H1 (cell line): ENCODE measurements at regions not wholly inside any gene's neighbourhood (a gene's known extent, or its start where the extent isn't known, plus 50 kb on each side); places are given as distances from the start of the nearest gene placed in this dataset.

Source experiments
- CTCF ChIA-PET: fragments of 300-600 bp; sonication (Branson Sonifier 250); formaldehyde crosslinking; loops from one replicate; lab custom pipeline; 2021; ENCODE audit not compliant: partially characterized antibody; lab: Charles Lee
- POLR2A ChIA-PET: fragments of 300-600 bp; sonication (Branson Sonifier 250); formaldehyde crosslinking; loops from one replicate; lab custom pipeline; 2021; ENCODE audit warnings: inconsistent platforms; ENCODE audit not compliant: partially characterized antibody; lab: Charles Lee
- DNase-seq, 2 experiments: peaks; one replicate each; pipeline versions ENCODE4 v3.0.0 to v3.0.0-alpha.2; 2010 to 2022; ENCODE audit warnings: low spot score in 2 of 2, low read depth in 1 of 2, mixed read lengths in 1 of 2
- FAIRE-seq: peaks from 2 replicates; lab custom pipeline; 2011; peaks lifted over from hg19 to GRCh38; lab: Jason Lieb, UNC
- H2AFZ ChIP-seq: 2 replicates; pipeline ENCODE4 v1.8.1; 2012; ENCODE audit warnings: low read length, inconsistent platforms
- H2AK5ac ChIP-seq: 2 replicates; pipeline ENCODE4 v1.6.1; 2013; ENCODE audit warnings: low read depth, low read length
- H2BK120ac ChIP-seq: replicated peaks from 2 replicates; pipeline ENCODE3; 2013; ENCODE audit warnings: low read depth, low read length, inconsistent platforms
- H2BK12ac ChIP-seq: 2 replicates; pipeline ENCODE4 v1.6.1; 2013; ENCODE audit warnings: low read depth, low read length
- H2BK15ac ChIP-seq: 2 replicates; pipeline ENCODE4 v1.6.1; 2013; ENCODE audit warnings: low read length
- H2BK20ac ChIP-seq: 2 replicates; pipeline ENCODE4 v1.6.1; 2013; ENCODE audit warnings: low read length
- H2BK5ac ChIP-seq: 2 replicates; pipeline ENCODE4 v1.6.1; 2013; ENCODE audit warnings: low read depth, low read length
- H3K14ac ChIP-seq: 2 replicates; pipeline ENCODE4 v1.6.1; 2013; ENCODE audit warnings: inconsistent platforms; ENCODE audit not compliant: insufficient read length
- H3K18ac ChIP-seq: 2 replicates; pipeline ENCODE4 v1.6.1; 2013; ENCODE audit warnings: low read length; ENCODE audit errors: extremely low read depth
- H3K23ac ChIP-seq: 2 replicates; pipeline ENCODE4 v1.6.1; 2013; ENCODE audit warnings: inconsistent platforms; ENCODE audit not compliant: insufficient read length
- H3K23me2 ChIP-seq: 2 replicates; pipeline ENCODE4 v1.6.1; 2013; ENCODE audit warnings: low read depth, low read length
- H3K27ac ChIP-seq: 2 replicates; pipeline ENCODE4 v1.6.1; 2011; ENCODE audit warnings: low read depth, low read length, inconsistent platforms
- H3K27me3 ChIP-seq, 4 experiments: replicated peaks in 1 of 4; 1 replicate in 1 of 4; 2 replicates in 3 of 4; pipeline versions ENCODE4 v1.6.1 to v1.8.1; 2011 to 2013; ENCODE audit warnings: low read length in 3 of 4, mild to moderate bottlenecking in 3 of 4, inconsistent platforms in 2 of 4, mixed read lengths in 2 of 4, moderate library complexity in 1 of 4; ENCODE audit not compliant: control insufficient read depth in 3 of 4, insufficient read depth in 3 of 4; ENCODE audit errors: extremely low read depth in 1 of 4
- H3K36me3 ChIP-seq, 4 experiments: 2 replicates each; pipeline versions ENCODE4 v1.6.1 to v1.8.1; 2011 to 2013; ENCODE audit warnings: mild to moderate bottlenecking in 4 of 4, low read length in 3 of 4, moderate library complexity in 2 of 4, control low read depth in 1 of 4, inconsistent platforms in 1 of 4; ENCODE audit not compliant: insufficient read depth in 4 of 4, control insufficient read depth in 2 of 4
- H3K4ac ChIP-seq: replicated peaks from 2 replicates; pipeline ENCODE3; 2013; ENCODE audit warnings: low read length, low read depth, mixed read lengths, inconsistent platforms; ENCODE audit not compliant: insufficient read length
- H3K4me1 ChIP-seq, 4 experiments: replicated peaks in 1 of 4; 1 replicate in 1 of 4; 2 replicates in 3 of 4; pipeline versions ENCODE4 v1.6.1 to v1.8.1; 2011 to 2013; ENCODE audit warnings: low read length in 3 of 4, inconsistent platforms in 2 of 4, mixed read lengths in 1 of 4; ENCODE audit not compliant: insufficient read depth in 4 of 4, control insufficient read depth in 3 of 4
- H3K4me2 ChIP-seq, 2 experiments: 2 replicates each; pipeline versions ENCODE4 v1.6.1 to v1.8.1; 2011 to 2013; ENCODE audit warnings: low read depth in 2 of 2, low read length in 2 of 2, control low read depth in 1 of 2, inconsistent platforms in 1 of 2, mild to moderate bottlenecking in 1 of 2; ENCODE audit not compliant: insufficient read depth in 1 of 2
- H3K4me3 ChIP-seq, 4 experiments: fragments of 200-600, 300-600 bp in 1 of 4; sonication (generic), shearing (Covaris generic), sonication (Bioruptor Twin) in 1 of 4; 2 replicates each; pipeline versions ENCODE4 v1.5.1 to v1.8.1; 2011 to 2016; ENCODE audit warnings: low read length in 4 of 4, low read depth in 3 of 4, control low read depth in 2 of 4, inconsistent platforms in 2 of 4, mild to moderate bottlenecking in 2 of 4, mixed read lengths in 1 of 4, moderate library complexity in 1 of 4; ENCODE audit not compliant: insufficient read depth in 2 of 4; ENCODE audit errors: extremely low read depth in 1 of 4
- H3K56ac ChIP-seq: replicated peaks from 2 replicates; pipeline ENCODE3; 2013; ENCODE audit warnings: low read depth, mild to moderate bottlenecking, mixed read lengths, low read length, inconsistent platforms; ENCODE audit not compliant: insufficient read length
- H3K79me1 ChIP-seq: 2 replicates; pipeline ENCODE4 v1.6.1; 2013; ENCODE audit warnings: low read depth, low read length, control low read depth
- H3K79me2 ChIP-seq, 2 experiments: 2 replicates each; pipeline versions ENCODE4 v1.6.1 to v1.8.1; 2012 to 2013; ENCODE audit warnings: low read length in 2 of 2, mild to moderate bottlenecking in 2 of 2, inconsistent platforms in 1 of 2; ENCODE audit not compliant: insufficient read depth in 2 of 2, control insufficient read depth in 1 of 2
- H3K9ac ChIP-seq, 4 experiments: replicated peaks in 1 of 4; 1 replicate in 1 of 4; 2 replicates in 3 of 4; pipeline versions ENCODE4 v1.6.1 to v1.8.1; 2011 to 2013; ENCODE audit warnings: low read depth in 3 of 4, low read length in 3 of 4, control low read depth in 2 of 4, mild to moderate bottlenecking in 2 of 4, moderate library complexity in 2 of 4, inconsistent platforms in 1 of 4; ENCODE audit errors: extremely low read depth in 1 of 4
- H3K9me3 ChIP-seq, 2 experiments: 2 replicates each; pipeline versions ENCODE4 v1.6.1 to v1.8.1; 2012 to 2013; ENCODE audit warnings: mild to moderate bottlenecking in 2 of 2, moderate library complexity in 2 of 2, control low read depth in 1 of 2, inconsistent platforms in 1 of 2, low read depth in 1 of 2, low read length in 1 of 2, mixed read lengths in 1 of 2; ENCODE audit not compliant: insufficient read depth in 2 of 2
- H4K20me1 ChIP-seq, 2 experiments: replicated peaks in 1 of 2; 2 replicates each; pipeline versions ENCODE3 to v1.8.1; 2011 to 2013; ENCODE audit warnings: inconsistent platforms in 2 of 2, low read length in 2 of 2, mild to moderate bottlenecking in 1 of 2; ENCODE audit not compliant: insufficient read depth in 2 of 2, control insufficient read depth in 1 of 2
- H4K5ac ChIP-seq: 2 replicates; pipeline ENCODE4 v1.6.1; 2013; ENCODE audit warnings: low read length, low read depth, mixed read lengths, inconsistent platforms; ENCODE audit not compliant: insufficient read length
- H4K8ac ChIP-seq: 2 replicates; pipeline ENCODE4 v1.8.0; 2013; ENCODE audit warnings: mild to moderate bottlenecking, moderate library complexity, low read length, inconsistent platforms; ENCODE audit not compliant: insufficient read depth; ENCODE audit errors: extremely low read depth
- H4K91ac ChIP-seq: replicated peaks from 2 replicates; pipeline ENCODE3; 2013; ENCODE audit warnings: low read length, mixed read lengths, inconsistent platforms; ENCODE audit not compliant: insufficient read length
- BACH1 ChIP-seq: IDR thresholded peaks from 2 replicates; pipeline ENCODE4 v1.6.1; 2012; ENCODE audit warnings: low read length, improper control_type of control experiment
- E2F6 ChIP-seq: IDR thresholded peaks from 2 replicates; pipeline ENCODE4 v1.6.1; 2012; ENCODE audit warnings: inconsistent platforms
- KDM5A ChIP-seq: fragments of 200-600 bp; IDR thresholded peaks from 2 replicates; pipeline ENCODE4 v1.7.1; 2012; ENCODE audit warnings: mild to moderate bottlenecking, low read length, inconsistent platforms, mixed read lengths
- NANOG ChIP-seq: IDR thresholded peaks from 2 replicates; pipeline ENCODE4 v1.6.1; 2011; ENCODE audit warnings: low read length, low read depth, mild to moderate bottlenecking, inconsistent platforms; ENCODE audit not compliant: insufficient read depth, poor library complexity, severe bottlenecking
- POLR2A ChIP-seq, 2 experiments: IDR thresholded peaks; 1 replicate in 1 of 2; 2 replicates in 1 of 2; pipeline ENCODE4 v1.6.1; 2011; ENCODE audit warnings: low read depth in 2 of 2, low read length in 2 of 2, mild to moderate bottlenecking in 2 of 2; ENCODE audit errors: control extremely low read depth in 1 of 2
- RBBP5 ChIP-seq: IDR thresholded peaks from 2 replicates; pipeline ENCODE4 v1.7.1; 2012; ENCODE audit warnings: low read depth, mild to moderate bottlenecking, inconsistent platforms, low read length, moderate library complexity, borderline replicate concordance
- SP4 ChIP-seq: IDR thresholded peaks from 2 replicates; pipeline ENCODE4 v1.6.1; 2012; ENCODE audit warnings: low read length, inconsistent platforms
- SUZ12 ChIP-seq: fragments of 200-600 bp; sonication (generic); IDR thresholded peaks from 2 replicates; pipeline ENCODE4 v1.6.1; 2012; ENCODE audit warnings: mild to moderate bottlenecking, inconsistent platforms, low read length, moderate library complexity, mixed read lengths
- WGBS, 2 experiments: shearing (Covaris generic) in 1 of 2; methylation state at CpG; one replicate each; pipeline versions ENCODE4 v1.1.6 to v1.1.7; 2013 to 2015; ENCODE audit warnings: low lambda C conversion rate in 2 of 2, mixed read lengths in 2 of 2, inconsistent platforms in 1 of 2, low coverage in 1 of 2, missing lambda C conversion rate in 1 of 2; ENCODE audit not compliant: insufficient replicate concordance in 2 of 2, insufficient coverage in 1 of 2, insufficient read length in 1 of 2; ENCODE audit errors: extremely low coverage in 1 of 2, missing lambda C conversion rate in 1 of 2; 5-methylcytosine and 5-hydroxymethylcytosine counted together

- H4K5ac ChIP-seq: no peak overlapping the region
- H2AK5ac ChIP-seq: no peak overlapping the region
- H2BK120ac ChIP-seq: no peak overlapping the region
- no peak for FAIRE-seq
- H3K9ac ChIP-seq: no peak overlapping the region
- no peaks in the 10 kb centered on the region for H3K23me2 ChIP-seq
- H3K14ac ChIP-seq: no peak overlapping the region
- no peak overlapping the region for H3K56ac ChIP-seq
- H2AFZ ChIP-seq: no peak overlapping the region
- H3K4ac ChIP-seq: no peak overlapping the region
- TF ChIP-seq RBBP5 (no peak), SP4 (no peak), E2F6 (no peak), POLR2A (IDR thresholded peaks at IDR 0.05; ENCODE audit: control extremely low read depth in 1 of 2, low read depth in 2 of 2, low read length in 2 of 2) (no peak), SUZ12 (no peak), KDM5A (no peak), BACH1 (no peak), NANOG (no peak)
- no peak overlapping the region; the same call in 1 of the 2 replicates for H2BK15ac ChIP-seq
- no peak overlapping the region for H4K91ac ChIP-seq
- no peak overlapping the region for H3K23ac ChIP-seq
- H3K79me1 ChIP-seq: no peaks in the 10 kb centered on the region
- H3K4me2 ChIP-seq: no peak overlapping the region
- no peaks in the 10 kb centered on the region for H3K36me3 ChIP-seq
- H3K18ac ChIP-seq: no peak overlapping the region
- no peak overlapping the region for H2BK12ac ChIP-seq
- no peak overlapping the region for H2BK20ac ChIP-seq
- 85% methylated on average over 4 of the region's 4 CpGs; no CpG with 5 or more reads in 1 of the 2 experiments for WGBS, 2 experiments
- H3K79me2 ChIP-seq: no peaks in the 10 kb centered on the region
- H4K8ac ChIP-seq: no peak overlapping the region
- H3K4me1 ChIP-seq: no peaks in the 10 kb centered on the region
- POLR2A ChIA-PET: no interaction called here
- H2BK5ac ChIP-seq: no peak overlapping the region
- H3K4me3 ChIP-seq: no peak overlapping the region
- no peaks in the 10 kb centered on the region for H4K20me1 ChIP-seq
- no peak for DNase-seq
- CTCF ChIA-PET: interaction anchor here (1.4 kb wide), 1 partner anchor 12 kb away, joined by 3 read pairs; no protein-coding TSS in a partner anchor
- no peak overlapping the region for H3K27ac ChIP-seq
- no peaks in the 10 kb centered on the region for H3K9me3 ChIP-seq
- H3K27me3 ChIP-seq: no peaks in the 10 kb centered on the region
Observed at GRCh38 chr16:26344240-26344776, 652.5 kb downstream of the HS3ST4 start.
